ENCODE measurements at regions not wholly inside any gene's neighbourhood (a gene's known extent, or its start where the extent isn't known, plus 50 kb on each side); places are given as distances from the start of the nearest gene placed in this dataset.

DNA sequence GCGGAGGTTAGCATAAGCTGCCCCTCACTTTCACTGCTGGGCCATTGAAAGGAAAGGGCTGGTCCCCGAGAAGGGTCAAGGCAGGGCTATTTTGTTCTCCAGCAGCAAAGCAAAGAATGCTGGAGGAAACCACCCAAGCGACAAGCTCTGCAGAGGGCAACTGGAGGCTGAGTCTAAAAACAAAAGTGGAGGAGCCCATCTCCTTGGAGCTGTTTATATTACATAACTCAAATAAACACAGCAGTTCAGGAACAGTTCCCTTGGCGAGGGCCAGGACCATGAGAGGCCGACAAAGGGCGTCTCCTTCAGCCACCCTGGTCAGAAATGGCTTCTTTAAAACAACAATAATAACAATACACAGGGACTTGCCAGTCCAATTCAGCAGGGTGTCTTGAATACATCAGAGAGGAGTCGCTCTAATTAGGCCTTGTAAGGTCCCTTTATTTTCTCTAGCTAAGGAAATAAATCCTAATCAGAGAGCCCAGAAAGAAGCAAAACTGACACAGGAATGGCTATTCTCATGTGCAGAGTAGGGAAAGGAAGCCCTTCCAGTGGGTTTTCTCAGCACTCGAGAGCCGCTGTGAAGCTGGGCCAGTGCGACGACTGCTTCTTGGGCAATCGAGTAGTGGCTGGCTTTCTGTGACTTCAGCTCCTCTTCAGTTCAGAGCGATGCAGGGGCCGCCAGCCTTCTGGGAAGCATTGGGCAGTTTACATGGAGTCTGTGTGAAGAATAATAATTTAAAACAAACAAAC, 57.0 kb upstream of the TARBP1 start:
- DNase-seq (ENCODE audit: low spot score): peak; percentile 85

GRCh38 chr1:234535218-234535617, 56.2 kb upstream of the TARBP1 start:
- DNase-seq (ENCODE audit: low spot score): no peak

GRCh38 chr1:234533975-234534876, 55.2 kb upstream of the TARBP1 start:
- peak; percentile 60 for DNase-seq (ENCODE audit: low spot score)

GRCh38 chr1:234533034-234533891, 54.3 kb upstream of the TARBP1 start:
- peak; percentile 78 for DNase-seq (ENCODE audit: low spot score)

- DNase-seq (ENCODE audit: low spot score): no peak
Measured at GRCh38 chr1:234532503-234532922, 53.5 kb upstream of the TARBP1 start.

- peak; percentile 42 for DNase-seq (ENCODE audit: low spot score)
Measured at GRCh38 chr1:234531151-234531635, 52.2 kb upstream of the TARBP1 start.

GRCh38 chr1:234530672-234531071, 51.7 kb upstream of the TARBP1 start:
- no peak for DNase-seq (ENCODE audit: low spot score)

- DNase-seq (ENCODE audit: low spot score): no peak
Measured at GRCh38 chr1:234529950-234530237, 50.9 kb upstream of the TARBP1 start.

GRCh38 chr1:234529095-234529949, 50.3 kb upstream of the TARBP1 start:
- no peak for DNase-seq (ENCODE audit: low spot score)

All from hepatic stellate cell (primary cell).